Heart left ventricle (tissue), 13 donors: ENCODE measurements at regions not wholly inside any gene's neighbourhood (a gene's known extent, or its start where the extent isn't known, plus 50 kb on each side); places are given as distances from the start of the nearest gene placed in this dataset.

ENCODE experiments used
- POLR2A ChIP-seq, 2 donors: fragments of 450-650 bp; IDR thresholded peaks; one replicate each; pipeline ENCODE4 v1.6.1; 2017; ENCODE audit warnings: antibody characterized with exemption in 2 of 2, mild to moderate bottlenecking in 2 of 2, moderate library complexity in 2 of 2
- TF ChIP-seq, protein P1 (sequence below), 12 donors: fragments of 200-600 bp; sonication (generic) in 4 of 12; IDR thresholded peaks; one replicate each; pipeline versions ENCODE4 v1.5.0 to v1.8.0; 2018 to 2022; ENCODE audit warnings: antibody characterized with exemption in 12 of 12, mild to moderate bottlenecking in 5 of 12
- donor health status: ischemic (EF 13 %, LVEDD 7.1; RV severe dilation, severe dysfunction).
- donor health status: DM: no; HTN: yes; CAD: no.
- donor health status: DM: no; HTN: no; CAD: no.
- donor health status: ischemic (EF 25% LVEDD 6.9; RV normal size, moderate dysfunction).
- donor health status: ischemic (EF 25% LVEDD 5.7; RV mildly dilated, moderate dysfunction).
- donor health status: ischemic (EF 35%, LVEDD 5.7; RV mildly dilated, moderate dysfunction).
- donor health status: nonischemic (EF 11% LVEDD 7.7; RV severe dilation, severe dysfunction).
- donor health status: DM: yes; HTN: yes; CAD: no.
- donor health status: PGD.
- donor health status: ischemic (EF 29% LVEDD 5.4; RV normal size, mild dysfunction).
- donor health status: nonischemic (EF 23%, LVEDD 6.1; RV moderate dilation, normal function).

GRCh38 chr5:37955748-37956147 is 115.9 kb upstream of the GDNF start:
- TF ChIP-seq, protein P1, sequence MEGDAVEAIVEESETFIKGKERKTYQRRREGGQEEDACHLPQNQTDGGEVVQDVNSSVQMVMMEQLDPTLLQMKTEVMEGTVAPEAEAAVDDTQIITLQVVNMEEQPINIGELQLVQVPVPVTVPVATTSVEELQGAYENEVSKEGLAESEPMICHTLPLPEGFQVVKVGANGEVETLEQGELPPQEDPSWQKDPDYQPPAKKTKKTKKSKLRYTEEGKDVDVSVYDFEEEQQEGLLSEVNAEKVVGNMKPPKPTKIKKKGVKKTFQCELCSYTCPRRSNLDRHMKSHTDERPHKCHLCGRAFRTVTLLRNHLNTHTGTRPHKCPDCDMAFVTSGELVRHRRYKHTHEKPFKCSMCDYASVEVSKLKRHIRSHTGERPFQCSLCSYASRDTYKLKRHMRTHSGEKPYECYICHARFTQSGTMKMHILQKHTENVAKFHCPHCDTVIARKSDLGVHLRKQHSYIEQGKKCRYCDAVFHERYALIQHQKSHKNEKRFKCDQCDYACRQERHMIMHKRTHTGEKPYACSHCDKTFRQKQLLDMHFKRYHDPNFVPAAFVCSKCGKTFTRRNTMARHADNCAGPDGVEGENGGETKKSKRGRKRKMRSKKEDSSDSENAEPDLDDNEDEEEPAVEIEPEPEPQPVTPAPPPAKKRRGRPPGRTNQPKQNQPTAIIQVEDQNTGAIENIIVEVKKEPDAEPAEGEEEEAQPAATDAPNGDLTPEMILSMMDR (IDR thresholded peaks at IDR 0.05) = no peak
- no peak for TF ChIP-seq POLR2A (IDR thresholded peaks at IDR 0.05)
